Gastroesophageal sphincter (tissue), 4 donors: ENCODE measurements at regions not wholly inside any gene's neighbourhood (a gene's known extent, or its start where the extent isn't known, plus 50 kb on each side); places are given as distances from the start of the nearest gene placed in this dataset.
A peak's percentile ranks its signal among the peaks of the same experiment; 100 is the strongest.

Source experiments
- ATAC-seq: fragments of 150-250 bp; one replicate; pipeline ENCODE4 v1.9.1; 2016; ENCODE audit warnings: mild to moderate bottlenecking, moderate library complexity
- H3K27ac ChIP-seq, 4 donors: fragments of 200-600 bp; sonication (generic) in 3 of 4; 1 replicate in 3 of 4; 2 replicates in 1 of 4; pipeline ENCODE4 v1.5.1; 2016 to 2019
- H3K27me3 ChIP-seq: fragments of 200-600 bp; sonication (generic); one replicate; pipeline ENCODE4 v1.5.1; 2019
- H3K36me3 ChIP-seq, 2 donors: fragments of 200-600 bp; sonication (generic); one replicate each; pipeline ENCODE4 v1.5.1; 2019; ENCODE audit warnings: control low read depth in 1 of 2
- H3K4me1 ChIP-seq, 3 donors: fragments of 200-600 bp; sonication (generic); 1 replicate in 2 of 3; 2 replicates in 1 of 3; pipeline ENCODE4 v1.5.1; 2016 to 2019; ENCODE audit warnings: control low read depth in 2 of 3
- H3K4me3 ChIP-seq, 2 donors: fragments of 200-600 bp; sonication (generic); one replicate each; pipeline ENCODE4 v1.5.1; 2019; ENCODE audit warnings: mild to moderate bottlenecking in 1 of 2, moderate library complexity in 1 of 2
- H3K9me3 ChIP-seq, 3 donors: fragments of 200-600 bp; sonication (generic); one replicate each; pipeline ENCODE4 v1.5.1; 2017 to 2019; ENCODE audit warnings: control low read depth in 2 of 3
- EP300 ChIP-seq: sonication (generic); formaldehyde crosslinking; IDR thresholded peaks from one replicate; pipeline ENCODE4 v1.6.1; 2017; ENCODE audit warnings: antibody characterized with exemption, mild to moderate bottlenecking
- POLR2A ChIP-seq, 2 donors: fragments of 450-650 bp; IDR thresholded peaks; one replicate each; pipeline ENCODE4 v1.6.1; 2017; ENCODE audit warnings: antibody characterized with exemption in 2 of 2, mild to moderate bottlenecking in 2 of 2, moderate library complexity in 1 of 2
- POLR2AphosphoS5 ChIP-seq: sonication (generic); formaldehyde crosslinking; IDR thresholded peaks from one replicate; pipeline ENCODE4 v1.6.1; 2017; ENCODE audit warnings: antibody characterized with exemption
- WGBS, 2 donors: methylation state at CpG; one replicate each; pipeline ENCODE4 v1.1.5; 2018; ENCODE audit warnings: low coverage in 1 of 2; 5-methylcytosine and 5-hydroxymethylcytosine counted together
- TF ChIP-seq, protein P1 (sequence below), 4 experiments: fragments of 200-600 bp in 2 of 4; fragments of 450-650 bp in 2 of 4; sonication (generic) in 1 of 4; IDR thresholded peaks; one replicate each; pipeline ENCODE4 v1.5.1; 2017 to 2019; ENCODE audit warnings: antibody characterized with exemption in 4 of 4, mild to moderate bottlenecking in 2 of 4, moderate library complexity in 2 of 4

DNA sequence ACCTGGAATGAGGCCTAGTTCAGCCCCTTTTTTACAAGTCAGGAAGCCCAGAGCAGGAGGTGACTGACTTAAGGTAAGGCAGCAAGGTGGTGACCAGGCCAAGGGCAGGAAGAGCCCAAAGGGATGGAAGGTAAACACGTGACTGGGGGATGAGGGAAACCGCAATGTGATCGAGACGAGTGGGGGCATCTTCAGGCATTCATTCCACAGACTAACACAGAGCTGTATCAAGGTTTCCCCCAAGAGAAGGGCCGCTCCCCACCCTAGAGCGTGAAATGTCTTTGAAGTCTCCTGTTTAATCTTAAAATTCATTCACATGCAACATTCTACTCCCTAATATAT, 76.3 kb upstream of the PIM1 start:
- no peak for ATAC-seq
- Histone ChIP-seq H3K36me3 (no peaks in the 10 kb centered on the region), H3K4me1 (peaks cover 0 to 4% (median 0%) of the 10 kb centered on the region in 3 donors), H3K4me3 (no peak overlapping the region), H3K9me3 (no peaks in the 10 kb centered on the region), H3K27ac (no peak overlapping the region), H3K27me3 (no peaks in the 10 kb centered on the region)
- WGBS, 2 donors: 73 to 79% methylated on average over 6 of the region's 6 CpGs
- TF ChIP-seq POLR2AphosphoS5 (no peak), POLR2A (IDR thresholded peaks at IDR 0.05) (no peak), EP300 (no peak)
- TF ChIP-seq, protein P1, sequence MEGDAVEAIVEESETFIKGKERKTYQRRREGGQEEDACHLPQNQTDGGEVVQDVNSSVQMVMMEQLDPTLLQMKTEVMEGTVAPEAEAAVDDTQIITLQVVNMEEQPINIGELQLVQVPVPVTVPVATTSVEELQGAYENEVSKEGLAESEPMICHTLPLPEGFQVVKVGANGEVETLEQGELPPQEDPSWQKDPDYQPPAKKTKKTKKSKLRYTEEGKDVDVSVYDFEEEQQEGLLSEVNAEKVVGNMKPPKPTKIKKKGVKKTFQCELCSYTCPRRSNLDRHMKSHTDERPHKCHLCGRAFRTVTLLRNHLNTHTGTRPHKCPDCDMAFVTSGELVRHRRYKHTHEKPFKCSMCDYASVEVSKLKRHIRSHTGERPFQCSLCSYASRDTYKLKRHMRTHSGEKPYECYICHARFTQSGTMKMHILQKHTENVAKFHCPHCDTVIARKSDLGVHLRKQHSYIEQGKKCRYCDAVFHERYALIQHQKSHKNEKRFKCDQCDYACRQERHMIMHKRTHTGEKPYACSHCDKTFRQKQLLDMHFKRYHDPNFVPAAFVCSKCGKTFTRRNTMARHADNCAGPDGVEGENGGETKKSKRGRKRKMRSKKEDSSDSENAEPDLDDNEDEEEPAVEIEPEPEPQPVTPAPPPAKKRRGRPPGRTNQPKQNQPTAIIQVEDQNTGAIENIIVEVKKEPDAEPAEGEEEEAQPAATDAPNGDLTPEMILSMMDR (IDR thresholded peaks at IDR 0.05): no peak

DNA sequence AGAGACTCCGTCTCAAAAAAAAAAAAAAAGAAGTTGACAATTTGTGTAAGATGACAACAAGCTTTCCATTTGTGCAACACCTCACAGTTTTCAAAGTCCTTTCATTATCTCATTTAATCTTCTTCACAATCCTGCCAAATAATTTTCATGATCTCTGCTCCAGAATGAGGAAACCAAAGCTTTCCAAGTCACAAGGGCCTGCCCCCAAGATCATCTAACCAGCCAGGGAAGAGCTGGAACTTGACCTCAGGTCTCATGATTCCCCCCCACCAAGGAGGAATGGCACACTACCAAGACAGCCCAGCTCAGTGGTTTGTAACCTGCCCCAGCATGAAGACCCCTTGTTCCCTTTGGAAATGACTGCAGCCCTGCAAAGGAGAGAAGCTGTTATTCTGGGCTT, 74.0 kb upstream of the PIM1 start:
- Histone ChIP-seq H3K4me3 (no peak overlapping the region), H3K27me3 (no peaks in the 10 kb centered on the region), H3K27ac (no peak overlapping the region), H3K4me1 (peaks cover 0 to 4% (median 0%) of the 10 kb centered on the region in 3 donors), H3K9me3 (no peaks in the 10 kb centered on the region), H3K36me3 (no peaks in the 10 kb centered on the region)
- no peak for TF ChIP-seq POLR2AphosphoS5
- TF ChIP-seq EP300: no peak
- no peak for TF ChIP-seq POLR2A (IDR thresholded peaks at IDR 0.05)
- TF ChIP-seq, protein P1 (IDR thresholded peaks at IDR 0.05): no peak
- no peak for ATAC-seq
- WGBS, 2 donors: 89% methylated on average over 1 of the region's 1 CpG; no CpG with 5 or more reads in 1 of the 2 donors

DNA sequence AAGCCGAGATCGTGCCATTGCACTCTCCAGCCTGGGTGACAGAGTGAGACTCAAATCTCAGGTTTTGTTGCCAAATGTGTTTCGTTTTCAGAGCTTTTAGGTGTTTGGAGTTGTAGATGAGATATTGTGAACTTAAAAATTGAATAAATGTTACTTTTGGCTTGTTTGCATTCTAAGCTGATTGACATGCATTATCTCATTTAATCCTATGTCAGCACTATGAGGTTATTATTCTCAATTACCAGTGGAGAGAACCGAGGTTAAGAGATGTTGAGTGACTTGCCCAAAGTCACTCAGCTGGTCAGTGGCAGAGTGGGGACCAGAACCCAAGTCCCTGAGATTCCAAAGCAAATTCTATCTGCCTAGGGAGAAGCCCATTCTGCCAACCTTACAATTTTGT, 72.6 kb upstream of the PIM1 start:
- WGBS, 2 donors: 81 to 87% methylated on average over 4 of the region's 4 CpGs
- no peak for TF ChIP-seq POLR2A (IDR thresholded peaks at IDR 0.05)
- no peak for TF ChIP-seq POLR2AphosphoS5
- TF ChIP-seq, protein P1 (IDR thresholded peaks at IDR 0.05): no peak
- no peak for TF ChIP-seq EP300
- ATAC-seq: no peak

DNA sequence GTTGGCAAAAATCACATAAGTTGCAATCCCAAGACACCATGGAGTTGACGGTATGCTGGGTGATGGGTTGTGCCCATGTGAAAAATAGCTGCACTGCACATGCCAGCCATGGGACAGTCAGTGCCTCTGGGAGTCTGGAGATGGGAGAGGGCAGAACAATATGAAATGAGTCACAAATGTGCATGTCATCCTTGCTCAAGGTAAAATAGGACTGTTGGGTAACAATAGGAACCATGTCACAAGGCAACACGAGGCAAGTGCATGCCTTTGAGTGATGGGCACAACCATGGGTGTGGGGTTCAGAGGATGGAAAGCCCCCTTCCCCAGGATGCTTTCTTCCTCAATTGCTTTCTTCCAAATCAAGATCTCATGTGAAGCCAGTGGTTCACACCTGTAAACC, 70.5 kb upstream of the PIM1 start:
- TF ChIP-seq POLR2A (IDR thresholded peaks at IDR 0.05): no peak
- TF ChIP-seq EP300: no peak
- TF ChIP-seq POLR2AphosphoS5: no peak
- TF ChIP-seq, protein P1 (IDR thresholded peaks at IDR 0.05): no peak
- Histone ChIP-seq H3K9me3 (no peaks in the 10 kb centered on the region), H3K4me3 (no peak overlapping the region), H3K27ac (no peak overlapping the region), H3K4me1 (peaks cover 5 to 33% (median 21%) of the 10 kb centered on the region in 3 donors), H3K36me3 (no peaks in the 10 kb centered on the region), H3K27me3 (no peaks in the 10 kb centered on the region)
- WGBS, 2 donors: 75 to 90% methylated on average over 2 of the region's 2 CpGs
- ATAC-seq: no peak

More for the DNA sequence above, 72.6 kb upstream of the PIM1 start:
- Histone ChIP-seq H3K9me3 (no peaks in the 10 kb centered on the region), H3K4me1 (peaks cover 0 to 12% (median 7%) of the 10 kb centered on the region in 3 donors), H3K36me3 (no peaks in the 10 kb centered on the region), H3K27ac (no peak overlapping the region), H3K4me3 (no peak overlapping the region), H3K27me3 (no peaks in the 10 kb centered on the region)

DNA sequence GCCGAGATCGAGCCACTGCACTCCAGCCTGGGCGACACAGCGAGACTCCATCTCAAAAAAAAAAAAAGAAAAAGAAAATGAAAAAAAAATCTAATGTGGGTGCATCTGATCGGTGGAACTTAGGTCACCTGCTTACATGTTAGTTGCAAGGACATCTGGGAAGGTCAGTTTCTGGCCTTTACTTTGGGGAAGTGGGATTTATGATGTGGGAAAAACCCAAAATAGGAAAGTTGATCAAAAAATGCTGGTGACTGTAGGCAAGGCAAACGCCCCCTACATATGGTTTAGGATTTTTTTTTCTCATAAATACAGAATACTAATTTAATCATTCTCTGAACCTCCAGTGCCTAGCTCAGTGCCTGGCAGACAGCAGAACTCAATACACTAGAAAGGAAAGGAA, 69.2 kb upstream of the PIM1 start:
- 82 to 100% methylated on average over 1 to 5 of the region's 6 CpGs for WGBS, 2 donors
- Histone ChIP-seq H3K9me3 (no peaks in the 10 kb centered on the region), H3K4me3 (no peak overlapping the region), H3K36me3 (no peaks in the 10 kb centered on the region), H3K27ac (peak overlapping the region in 2 of 4 donors; percentile 84 to 87), H3K4me1 (peaks cover 5 to 35% (median 21%) of the 10 kb centered on the region in 3 donors), H3K27me3 (no peaks in the 10 kb centered on the region)
- TF ChIP-seq EP300: no peak
- TF ChIP-seq POLR2AphosphoS5: no peak
- no peak for TF ChIP-seq POLR2A (IDR thresholded peaks at IDR 0.05)
- no peak for ATAC-seq
